Fibroblast of skin of scalp (primary cell): ENCODE measurements at regions not wholly inside any gene's neighbourhood (a gene's known extent, or its start where the extent isn't known, plus 50 kb on each side); places are given as distances from the start of the nearest gene placed in this dataset.

ENCODE experiments used
- DNase-seq: peaks from one replicate; pipeline ENCODE4 v3.0.0-alpha.2; 2013

DNA sequence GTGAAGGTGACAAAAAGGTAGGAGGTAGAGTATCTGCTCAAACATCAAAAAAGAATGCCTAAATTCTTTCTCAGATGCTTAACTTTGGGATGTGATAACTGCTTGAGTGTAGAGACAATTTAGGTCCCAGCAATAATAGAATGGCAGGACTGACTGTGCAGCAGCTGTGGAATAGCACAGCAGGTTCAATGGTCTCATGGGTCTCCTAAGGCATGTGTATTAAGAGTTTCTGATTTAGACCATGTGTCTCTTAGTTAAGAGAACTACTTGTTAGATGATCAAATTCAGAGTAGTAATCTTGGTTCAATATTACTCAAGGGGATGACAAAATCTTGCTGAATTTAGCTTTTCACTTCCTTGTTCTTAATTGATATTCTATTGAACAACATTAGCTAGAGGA is 72.0 kb downstream of the ALX1 start:
- no peak for DNase-seq

DNA sequence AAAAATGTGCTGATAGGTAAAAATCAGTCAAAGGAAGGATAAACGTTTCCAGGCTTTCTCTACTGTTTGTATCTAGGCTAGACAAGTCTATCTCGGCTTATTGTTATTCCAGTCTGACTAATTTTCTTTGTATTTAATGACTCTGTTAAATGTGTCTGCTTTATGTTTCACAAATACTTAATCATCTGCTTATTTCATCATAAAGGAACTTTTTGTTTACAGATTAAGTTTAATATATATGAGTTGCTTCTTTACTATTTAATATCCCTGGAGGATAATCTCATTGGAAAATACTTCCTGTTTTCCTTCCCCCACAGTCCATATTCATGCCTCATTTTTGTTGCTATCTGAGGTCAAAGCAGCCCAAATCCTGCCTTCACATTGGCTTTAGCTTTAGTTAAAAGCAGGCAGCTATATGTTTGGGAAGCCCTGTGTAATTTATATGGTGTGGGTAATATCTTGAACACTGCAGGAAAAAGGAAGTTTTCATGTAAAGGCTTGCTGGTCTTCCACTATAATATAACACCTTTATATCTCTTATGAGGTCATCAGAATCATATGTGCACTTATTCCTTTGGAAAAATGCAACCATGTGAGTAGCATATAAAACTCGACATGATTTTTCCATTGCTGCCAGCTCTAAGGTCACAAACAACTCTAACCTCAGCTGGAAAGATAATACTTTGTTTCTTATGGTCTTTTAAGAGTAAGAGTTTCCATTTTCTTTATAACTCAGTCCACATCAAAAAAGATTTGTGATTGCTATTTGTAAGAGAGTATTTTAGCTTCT is 76.8 kb downstream of the ALX1 start:
- DNase-seq: no peak

DNA sequence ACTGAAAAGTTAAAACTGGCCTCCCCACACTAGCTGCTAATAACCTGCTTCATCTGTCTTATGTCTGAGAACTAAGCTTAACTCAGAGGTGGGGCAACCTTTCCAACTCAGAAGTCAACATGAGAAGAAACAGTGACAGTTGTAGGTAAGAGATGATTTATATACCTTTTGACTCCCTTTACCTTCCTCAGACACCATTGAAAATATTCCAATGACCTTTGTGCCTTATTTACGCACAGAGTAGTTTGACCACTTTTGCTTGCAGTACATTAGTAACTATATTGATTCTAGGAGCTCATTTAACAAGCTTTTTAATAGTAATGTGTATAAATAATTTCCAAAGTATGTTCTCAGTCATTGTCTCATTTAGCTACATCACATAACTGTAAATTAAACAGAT is 77.6 kb downstream of the ALX1 start:
- no peak for DNase-seq

DNA sequence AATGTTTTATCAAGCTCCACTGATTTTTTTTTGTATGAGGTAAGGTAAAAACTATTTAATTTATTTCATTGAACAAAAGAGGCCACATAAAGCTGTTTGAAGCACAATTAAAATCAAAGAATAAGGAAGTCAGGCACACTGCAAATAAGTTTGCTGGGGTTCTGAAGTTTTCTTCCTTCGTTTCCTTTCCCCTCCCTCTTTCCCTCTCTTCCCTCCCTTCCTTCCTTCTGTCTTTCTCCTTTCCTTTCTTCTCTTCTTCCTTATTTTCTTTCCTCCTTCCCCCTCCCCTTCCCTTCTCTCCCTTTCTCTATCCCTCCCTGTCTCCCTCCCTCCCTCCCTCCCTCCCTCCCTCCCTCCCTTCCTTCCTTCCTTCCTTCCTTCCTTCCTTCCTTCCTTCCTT is 78.7 kb downstream of the ALX1 start:
- no peak for DNase-seq

DNA sequence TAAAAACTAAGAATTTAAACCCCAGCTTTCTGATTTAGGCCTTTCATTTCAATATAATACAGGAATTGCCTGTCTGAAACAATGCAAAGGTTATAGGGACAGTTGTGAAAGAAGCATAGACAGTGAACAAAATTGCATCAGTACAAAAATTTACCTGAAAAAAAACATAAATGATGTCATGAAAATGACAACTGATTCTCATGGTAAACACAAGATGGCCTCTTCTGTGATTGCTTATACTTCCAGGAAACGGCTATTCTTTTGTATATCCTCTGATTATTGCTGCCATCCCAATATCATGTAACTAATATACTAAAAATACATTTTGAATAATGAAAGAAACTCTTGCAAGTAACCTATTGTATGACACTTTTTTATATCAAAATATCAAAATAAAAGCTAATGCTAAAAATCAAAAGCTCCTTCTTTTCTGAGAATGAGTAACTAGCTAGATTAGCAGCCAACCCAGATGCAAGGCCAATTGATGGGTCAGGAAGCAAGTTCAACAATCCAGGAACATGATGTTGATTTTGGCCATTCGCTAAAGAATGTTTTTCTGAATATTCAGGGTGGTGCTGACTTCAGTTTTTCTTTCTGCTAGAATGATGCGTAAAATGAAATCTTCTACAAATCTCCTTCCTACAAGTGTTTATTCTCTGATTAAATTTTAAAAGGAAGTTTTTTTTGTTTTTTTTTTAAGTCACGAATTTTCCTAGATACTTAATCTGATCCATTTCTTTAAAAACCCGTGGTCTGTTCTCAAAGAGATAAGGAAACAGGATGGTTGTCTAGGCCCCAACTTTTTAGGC is 83.6 kb downstream of the ALX1 start:
- DNase-seq: no peak

DNA sequence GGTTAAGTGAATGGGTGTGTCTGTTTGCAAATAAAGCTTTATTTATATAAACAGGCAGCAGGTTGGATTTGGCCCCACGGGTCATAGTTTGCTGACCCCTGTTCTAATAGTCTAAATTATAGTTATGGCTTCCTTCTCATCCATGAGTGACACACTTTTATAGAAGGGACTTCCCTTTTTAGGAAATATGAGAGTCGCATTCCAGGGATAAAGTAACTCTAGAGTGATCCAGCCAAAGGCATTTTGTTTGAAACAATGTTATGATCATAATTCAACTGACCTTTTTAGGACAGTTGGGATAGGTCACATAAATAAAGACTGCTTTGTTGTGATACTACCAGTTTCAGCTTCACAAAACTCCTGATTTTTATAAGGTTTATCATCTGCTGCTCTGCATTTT is 87.9 kb downstream of the ALX1 start:
- DNase-seq: no peak

DNA sequence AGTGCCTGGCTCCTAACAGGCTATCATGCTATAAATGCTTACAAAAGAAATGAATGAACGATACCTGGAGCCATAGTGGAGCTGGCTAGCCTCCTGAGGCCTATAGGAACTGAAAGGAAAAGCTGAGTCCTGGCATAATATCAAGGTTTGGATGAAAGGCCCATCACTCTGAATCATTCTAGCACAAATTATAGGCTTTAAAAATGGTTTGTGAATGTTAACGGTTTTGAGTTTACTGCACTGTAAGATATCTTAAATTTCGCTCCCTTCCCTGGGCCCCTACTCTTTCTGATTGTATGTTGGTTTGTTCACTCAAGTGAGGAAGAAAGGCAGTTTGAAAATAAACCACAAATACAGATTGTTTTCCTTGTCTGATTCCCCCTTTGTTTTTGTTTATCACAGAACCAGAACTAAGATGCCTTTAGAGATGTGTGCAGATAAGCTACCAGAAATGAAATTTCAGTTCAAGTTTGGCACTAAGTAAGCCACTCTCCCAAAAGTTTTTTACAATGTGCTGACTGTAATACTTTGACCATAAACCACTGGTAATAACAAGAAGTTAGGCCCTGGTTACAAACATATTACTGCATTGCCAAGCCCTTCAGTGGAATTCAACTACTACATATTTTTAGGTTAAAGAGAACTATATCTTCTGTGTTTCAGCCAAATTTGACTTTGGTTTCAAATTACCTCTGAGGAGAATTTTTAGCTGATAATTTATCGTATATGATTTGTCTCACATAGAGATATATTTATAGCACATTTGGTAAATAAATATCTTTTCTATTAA is 89.5 kb downstream of the ALX1 start:
- DNase-seq: no peak

DNA sequence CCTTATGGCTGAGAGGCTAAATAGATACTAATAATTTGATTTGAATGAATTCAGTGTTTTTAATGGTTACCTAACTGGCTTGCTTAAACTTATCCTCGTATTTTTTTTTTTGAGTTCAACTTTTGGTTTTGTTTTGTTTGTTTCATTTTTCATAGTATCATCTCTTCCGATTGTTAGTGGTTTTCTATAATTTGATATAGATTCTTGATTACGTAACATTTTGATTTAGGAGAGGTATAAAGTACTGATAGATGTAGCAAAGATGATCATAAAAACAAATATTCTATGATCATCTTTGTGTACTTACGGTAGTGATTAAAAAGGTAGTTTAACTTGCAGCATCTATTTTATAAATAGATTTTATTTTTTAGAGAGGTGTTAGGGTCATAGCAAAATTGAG is 93.0 kb downstream of the ALX1 start:
- DNase-seq: no peak

DNA sequence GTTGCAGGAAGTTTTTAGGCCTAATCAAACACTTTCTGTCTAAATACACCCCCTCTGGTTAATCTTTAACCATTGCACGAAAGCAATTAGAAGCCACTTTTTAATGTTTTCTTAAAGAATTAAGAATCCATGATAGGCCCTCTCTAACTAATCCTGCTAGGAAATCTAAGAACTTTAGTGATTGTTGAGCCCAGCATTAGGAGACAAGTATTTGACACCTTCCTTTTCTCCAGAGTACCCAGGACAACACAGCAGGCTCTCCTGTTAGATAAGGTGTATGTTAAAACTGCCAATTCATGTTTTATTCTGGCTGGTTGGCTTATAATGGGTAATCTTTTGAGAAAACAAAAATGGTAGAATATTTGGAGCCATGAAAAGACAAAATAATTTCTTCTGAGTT is 95.0 kb downstream of the ALX1 start:
- DNase-seq: no peak

DNA sequence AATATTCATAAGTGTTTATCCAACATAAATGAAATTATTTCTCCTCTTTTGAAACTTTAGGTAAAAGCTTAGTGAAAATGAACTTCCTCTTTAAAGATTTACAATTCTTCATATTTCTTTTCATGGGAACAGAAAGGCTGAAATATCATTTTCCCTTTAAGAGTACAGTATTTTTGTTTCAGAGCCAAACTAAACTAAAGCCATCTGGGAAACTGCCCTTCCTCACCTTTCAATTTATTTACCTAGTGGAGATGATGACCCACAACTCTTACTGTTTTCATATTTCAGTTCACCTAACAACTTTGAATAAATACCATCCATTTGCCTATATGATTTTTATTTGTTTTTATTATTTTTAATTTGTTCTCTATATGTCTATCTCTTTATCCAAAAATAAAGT is 105.4 kb downstream of the ALX1 start:
- no peak for DNase-seq

DNA sequence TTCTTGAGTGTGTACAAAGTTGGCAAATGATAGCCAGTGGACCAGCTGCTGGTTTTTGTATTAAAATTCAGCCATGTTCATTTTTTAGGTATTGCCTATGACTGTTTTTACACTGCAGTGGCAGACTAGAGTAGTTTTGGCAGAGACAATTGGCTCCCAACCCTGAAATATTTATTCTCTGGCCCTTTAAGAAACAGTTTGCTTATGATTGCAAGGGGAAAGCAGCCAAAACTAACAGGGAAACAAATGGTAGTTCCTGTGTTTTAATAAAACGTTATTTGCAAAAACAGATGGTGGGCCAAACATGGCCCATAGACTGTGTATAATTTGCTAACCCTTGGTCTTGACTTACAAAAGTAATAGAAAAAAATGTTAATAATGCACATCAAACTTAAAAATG is 110.2 kb downstream of the ALX1 start:
- no peak for DNase-seq

DNA sequence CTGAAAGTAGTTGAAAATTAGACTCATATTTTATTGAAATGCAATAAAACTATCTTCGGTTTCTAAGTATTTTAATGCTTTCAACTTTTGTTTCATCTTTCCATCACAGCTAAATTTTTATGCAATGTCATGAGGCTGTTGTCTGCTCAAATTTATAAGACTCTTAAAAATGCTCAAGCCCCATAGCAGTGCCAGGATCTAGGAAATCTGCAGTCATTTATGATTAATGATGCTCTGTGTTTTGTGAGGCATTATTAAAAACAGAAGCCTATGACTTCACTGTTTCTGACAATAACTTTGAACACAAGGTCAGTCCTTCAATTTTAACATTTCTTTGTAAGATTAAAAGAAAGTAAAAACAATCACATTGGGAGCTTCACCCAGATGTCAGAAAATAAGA is 112.5 kb downstream of the ALX1 start:
- no peak for DNase-seq

DNA sequence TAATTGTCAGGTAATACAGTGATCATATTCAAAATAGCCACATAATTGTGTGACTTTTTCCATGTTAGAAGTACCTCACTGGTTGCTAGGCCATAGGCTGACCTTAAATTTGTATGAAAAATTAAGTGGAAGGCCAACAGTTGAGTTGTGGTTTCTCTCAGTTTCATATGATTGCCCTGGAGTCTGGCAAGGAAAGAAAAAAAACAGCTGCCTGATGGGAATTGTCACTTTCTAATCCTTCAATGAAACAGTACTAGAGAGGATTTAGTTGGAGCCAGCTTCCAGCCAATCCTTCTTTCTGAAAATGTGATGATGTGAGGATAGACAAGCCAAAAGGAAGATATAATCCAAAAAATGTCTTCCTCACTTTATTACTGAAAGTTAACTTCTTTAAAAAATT is 113.6 kb downstream of the ALX1 start:
- DNase-seq: no peak

DNA sequence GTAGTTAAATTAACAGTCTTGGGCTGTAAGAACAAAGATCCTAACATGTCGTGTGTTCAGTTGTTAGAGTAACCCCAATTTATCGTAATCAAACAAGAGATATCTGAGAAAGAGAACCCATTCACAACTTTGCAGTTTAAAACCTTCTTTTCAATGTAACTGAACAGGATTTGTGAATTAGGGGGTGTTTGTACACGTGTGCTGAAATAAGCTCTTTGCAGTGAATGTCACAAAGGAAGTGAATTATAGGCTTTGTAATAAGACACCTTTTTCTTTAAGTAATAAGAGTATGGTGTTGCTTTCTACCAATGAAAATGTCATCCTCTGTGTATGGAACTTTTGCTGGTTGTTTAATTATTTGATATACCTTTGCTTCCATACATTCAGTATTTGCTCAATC is 114.0 kb downstream of the ALX1 start:
- DNase-seq: no peak

DNA sequence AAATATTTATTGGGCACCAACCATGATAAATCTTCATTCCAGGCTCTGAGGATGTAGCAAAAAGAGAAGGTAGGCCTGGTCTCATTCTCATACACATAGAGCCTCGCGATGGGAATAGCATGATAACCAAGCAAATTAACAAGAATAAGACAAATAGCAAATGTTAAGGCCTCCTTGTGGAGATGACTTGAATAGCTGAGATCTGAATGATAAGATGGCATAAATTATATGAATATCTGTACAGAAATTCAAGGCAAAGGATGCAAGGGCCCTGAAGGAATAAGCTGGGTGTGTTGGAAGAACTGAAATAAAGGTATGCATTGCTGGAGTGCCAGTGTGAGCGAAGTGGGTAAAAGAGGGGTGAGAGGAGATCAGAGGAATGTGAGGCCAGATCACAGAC is 114.8 kb downstream of the ALX1 start:
- no peak for DNase-seq

DNA sequence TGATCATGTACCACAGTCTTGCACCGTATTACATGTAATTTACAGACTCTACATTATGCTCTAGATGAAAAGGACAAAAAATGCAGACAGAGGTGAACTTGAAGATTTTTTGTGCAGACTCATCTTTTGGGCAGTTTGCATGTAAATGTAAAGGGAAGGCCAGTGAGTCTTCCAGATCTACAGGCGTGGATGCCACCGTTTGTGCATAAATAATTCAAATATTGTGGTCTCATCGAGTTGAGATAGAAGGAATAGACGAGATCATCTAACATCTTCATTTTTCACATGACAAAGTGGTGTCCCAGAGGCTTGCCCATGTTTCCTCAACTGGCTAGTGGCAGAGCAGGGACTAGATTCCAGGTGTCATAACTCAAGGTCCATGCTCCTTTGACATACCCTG is 125.2 kb downstream of the ALX1 start:
- peak; percentile 4 for DNase-seq

DNA sequence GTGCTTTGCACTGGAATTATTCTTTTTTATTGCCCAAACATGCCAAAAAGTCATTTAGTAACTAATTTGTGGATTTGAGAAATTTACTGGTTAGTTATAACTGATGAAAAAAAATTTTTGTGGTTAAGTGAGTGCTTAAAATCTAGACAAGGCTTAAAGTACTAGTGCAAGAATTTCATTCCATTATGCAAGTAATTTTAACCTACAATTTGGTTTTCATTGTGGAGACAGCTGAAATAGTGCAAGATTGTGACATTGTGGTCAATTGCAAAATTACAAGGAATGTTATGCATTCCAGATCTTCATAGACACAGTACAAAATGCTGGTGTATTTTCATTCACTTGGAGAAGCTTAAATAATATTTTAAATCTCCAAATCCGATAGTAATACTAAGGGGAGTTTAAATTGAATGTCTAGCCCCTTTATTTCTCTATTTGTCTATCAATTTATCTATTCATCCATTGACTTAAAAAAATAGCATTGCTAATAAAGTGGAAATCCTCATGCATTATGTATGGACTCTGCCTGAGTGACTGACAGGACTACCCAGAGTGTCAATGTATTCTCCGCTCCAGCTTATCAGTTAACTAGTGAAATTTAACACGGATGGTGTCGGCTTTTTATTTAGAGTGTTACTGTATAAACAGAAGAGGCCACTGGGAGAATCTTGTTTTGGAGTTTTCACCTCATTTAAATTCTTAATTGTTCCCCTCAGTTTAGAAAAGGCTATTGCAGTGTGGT is 125.9 kb downstream of the ALX1 start:
- DNase-seq: peak; percentile 83

DNA sequence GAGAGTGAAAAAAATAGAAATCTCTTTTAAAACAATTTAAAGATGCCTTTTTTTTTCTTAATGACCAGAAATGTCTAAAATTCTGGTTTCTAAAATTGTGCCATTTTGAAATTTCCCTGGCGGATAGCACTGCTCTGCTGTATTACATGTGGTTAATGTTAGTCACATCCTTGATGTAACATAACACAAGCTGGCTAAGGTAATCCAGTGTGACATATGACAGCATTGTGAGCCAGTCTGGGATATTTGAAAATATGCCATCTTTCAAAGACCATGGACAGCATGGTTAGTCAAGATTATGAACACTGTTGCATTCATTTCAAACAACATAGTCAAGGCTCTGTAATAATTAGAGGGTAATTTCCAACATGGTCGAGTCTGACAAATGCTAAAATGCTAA is 133.2 kb downstream of the ALX1 start:
- no peak for DNase-seq

DNA sequence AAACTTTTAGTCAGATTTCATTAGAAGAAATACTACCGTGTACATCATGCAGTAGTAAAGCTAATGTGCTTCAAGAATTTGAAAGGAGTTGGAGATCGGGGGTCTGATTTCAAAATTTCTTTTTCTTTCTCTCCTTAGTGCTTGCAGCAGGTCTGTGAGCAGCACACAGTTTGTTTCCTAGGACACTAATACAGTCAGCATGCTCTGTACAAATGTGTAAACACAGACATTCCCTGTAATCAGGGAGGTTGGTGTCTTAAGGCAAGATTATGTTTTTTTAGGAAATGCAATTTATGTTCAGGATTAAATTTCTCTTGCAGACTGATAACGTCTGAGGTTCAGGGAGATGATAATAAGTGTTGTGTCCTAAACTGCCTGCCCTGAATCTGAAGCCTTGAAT is 142.7 kb downstream of the ALX1 start:
- no peak for DNase-seq

DNA sequence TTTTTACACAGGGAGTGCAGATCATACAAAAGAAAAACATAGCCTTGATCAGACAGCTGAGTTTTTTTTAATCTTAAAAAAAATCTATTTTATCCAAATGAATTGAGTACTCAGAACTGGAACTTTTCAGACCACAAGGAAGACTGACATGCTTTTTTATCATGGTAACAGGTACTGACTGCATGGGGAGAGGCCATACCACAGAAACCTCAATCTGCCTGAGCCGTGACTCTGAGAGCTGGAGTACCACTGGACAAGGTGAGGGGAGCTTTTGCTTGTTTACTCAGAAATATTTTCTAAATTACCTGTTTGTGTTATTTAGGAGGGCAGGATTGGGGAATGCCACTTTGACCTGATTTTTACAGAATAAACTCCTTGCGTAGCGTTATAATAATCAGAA is 143.9 kb downstream of the ALX1 start:
- no peak for DNase-seq

DNA sequence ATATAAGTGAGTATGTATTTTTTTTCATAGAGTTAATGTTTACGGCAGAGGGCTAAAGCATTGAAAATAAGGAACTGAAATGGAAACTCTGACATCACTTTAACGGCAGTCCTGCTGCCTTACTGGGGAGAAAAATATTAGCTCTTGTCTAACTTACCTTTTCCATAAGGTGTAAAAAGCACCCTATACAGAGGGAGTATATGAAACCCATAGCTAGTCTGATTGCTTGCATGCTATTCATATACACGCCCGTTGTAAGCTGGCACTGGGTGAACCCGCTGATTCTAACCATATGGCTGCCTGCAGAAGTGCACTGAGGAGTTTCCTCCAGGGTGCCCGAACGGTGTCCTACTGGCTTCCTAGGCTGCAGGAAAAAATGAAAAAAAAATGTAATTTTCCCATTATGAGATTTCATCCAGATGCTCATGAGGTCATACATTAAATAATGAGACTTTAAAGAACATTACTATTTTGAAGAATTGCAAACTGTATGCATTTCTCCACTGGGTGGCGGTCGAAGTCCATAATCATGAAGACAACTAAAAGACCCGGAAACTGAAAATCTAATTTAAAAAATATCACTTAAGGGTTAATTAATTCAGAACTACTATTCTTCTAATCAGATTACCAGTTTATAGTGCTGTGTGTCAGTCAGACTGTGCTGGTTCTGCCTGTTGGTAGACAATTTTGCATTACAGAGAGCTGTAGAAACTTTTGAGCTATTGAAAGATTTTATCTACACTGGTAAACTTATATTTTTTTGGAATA is 144.7 kb downstream of the ALX1 start:
- peak; percentile 29 for DNase-seq

DNA sequence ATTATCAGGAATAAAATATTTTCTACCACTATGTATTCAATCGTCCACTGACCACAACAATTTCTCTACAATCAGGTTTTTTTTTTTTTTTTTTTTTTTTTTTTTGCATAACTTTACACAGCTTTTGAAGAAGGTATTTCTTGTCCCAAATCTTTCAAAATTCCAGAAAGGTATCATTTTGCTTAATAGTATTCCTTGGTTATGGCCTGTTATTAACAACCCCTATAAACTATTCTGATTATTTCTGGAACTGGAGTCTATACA is 145.3 kb downstream of the ALX1 start:
- no peak for DNase-seq
